ENCODE measurements at regions not wholly inside any gene's neighbourhood (a gene's known extent, or its start where the extent isn't known, plus 50 kb on each side); places are given as distances from the start of the nearest gene placed in this dataset.

DNA sequence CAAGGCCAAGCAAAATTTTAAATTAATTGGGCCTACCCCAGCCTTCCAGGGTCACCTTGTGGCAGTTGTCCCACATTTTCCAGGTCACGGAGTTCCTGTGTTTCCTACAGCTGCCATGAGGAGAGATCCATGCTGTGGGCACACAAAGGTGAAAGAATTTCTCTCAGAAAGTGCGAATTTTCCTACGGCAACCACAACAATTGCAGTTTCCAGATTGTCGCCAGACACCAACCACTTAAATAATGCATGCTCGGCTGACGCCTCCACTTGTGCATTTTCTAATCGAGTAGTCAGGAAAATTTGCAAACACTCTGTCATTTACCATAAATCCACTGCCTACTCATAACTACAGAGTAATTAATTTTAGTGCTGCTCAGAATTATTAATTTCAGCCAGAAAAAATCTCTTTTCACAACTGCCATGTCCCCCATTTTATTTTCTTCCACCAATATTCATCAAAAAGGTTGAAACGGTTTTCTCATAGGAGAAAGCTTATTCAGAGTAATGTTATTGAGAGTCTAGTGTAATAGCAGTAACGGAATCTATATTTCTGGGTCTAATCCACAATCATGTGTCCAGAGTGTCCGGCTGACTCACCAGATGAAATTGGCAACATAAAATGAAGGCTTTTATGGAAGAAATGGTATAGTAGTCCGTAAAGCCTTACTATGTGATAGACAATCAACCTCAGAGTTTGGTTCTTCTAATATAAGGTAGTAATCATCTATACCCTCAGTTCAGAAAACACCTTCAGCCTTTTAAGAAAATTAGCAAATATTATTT lies 389.8 kb downstream of the NR2F1-AS1 start:
- intact Hi-C loops (cut with micrococcal nuclease): no loop called here
- ATAC-seq: no peak
- no peak for DNase-seq

DNA sequence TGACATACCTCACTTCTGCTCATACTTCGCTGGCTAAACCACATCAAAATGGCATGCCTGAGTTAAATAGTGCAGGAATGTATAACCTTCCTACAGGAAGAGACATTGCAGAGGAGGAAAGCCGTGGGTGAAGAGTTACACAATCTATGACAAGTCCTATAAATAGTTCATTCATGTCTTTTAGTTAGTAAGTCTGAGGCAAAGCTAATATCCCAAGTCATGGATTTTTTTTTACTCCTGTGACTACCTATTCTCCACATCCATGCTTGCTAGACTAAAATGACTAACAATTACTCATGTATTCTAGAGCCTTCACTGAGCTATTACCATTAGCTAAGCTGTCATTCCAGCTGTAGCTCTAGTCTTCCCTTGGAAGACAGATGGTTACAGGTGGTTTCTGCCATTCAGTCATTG lies 391.3 kb downstream of the NR2F1-AS1 start:
- DNase-seq (no peak), ATAC-seq (peak; percentile 53)
- intact Hi-C loops (cut with micrococcal nuclease): no loop called here

DNA sequence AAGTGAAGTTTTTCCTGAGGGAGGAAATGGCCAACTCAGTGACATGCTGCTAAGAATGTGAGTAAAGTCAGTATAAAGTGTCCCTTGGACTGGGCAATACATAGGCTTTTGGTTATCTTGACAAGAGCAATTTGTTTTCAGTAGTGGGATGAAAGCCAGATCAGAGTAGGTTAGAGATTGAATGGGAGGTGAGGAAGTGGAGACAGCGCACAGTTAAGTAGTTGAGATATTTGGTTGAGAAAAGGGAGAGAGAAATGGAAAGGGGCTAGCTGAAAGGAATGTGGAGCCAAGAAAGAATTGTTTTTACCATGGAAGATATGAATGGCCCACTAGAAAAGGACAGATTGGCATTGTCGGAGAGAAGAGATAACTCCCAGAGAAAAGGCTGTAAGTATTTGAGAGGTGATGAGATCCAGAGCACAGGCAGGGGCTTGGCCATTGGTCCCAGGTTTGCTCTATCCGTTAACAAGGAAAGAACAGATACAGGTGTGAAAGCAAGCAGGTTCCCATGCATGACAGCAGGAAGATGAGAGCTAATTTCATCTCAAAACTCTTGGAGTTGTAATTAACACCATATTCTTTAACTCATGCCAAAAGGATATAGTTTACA lies 392.0 kb downstream of the NR2F1-AS1 start:
- no peak for DNase-seq
- intact Hi-C loops (cut with micrococcal nuclease): no loop called here
- peak; percentile 55 for ATAC-seq

DNA sequence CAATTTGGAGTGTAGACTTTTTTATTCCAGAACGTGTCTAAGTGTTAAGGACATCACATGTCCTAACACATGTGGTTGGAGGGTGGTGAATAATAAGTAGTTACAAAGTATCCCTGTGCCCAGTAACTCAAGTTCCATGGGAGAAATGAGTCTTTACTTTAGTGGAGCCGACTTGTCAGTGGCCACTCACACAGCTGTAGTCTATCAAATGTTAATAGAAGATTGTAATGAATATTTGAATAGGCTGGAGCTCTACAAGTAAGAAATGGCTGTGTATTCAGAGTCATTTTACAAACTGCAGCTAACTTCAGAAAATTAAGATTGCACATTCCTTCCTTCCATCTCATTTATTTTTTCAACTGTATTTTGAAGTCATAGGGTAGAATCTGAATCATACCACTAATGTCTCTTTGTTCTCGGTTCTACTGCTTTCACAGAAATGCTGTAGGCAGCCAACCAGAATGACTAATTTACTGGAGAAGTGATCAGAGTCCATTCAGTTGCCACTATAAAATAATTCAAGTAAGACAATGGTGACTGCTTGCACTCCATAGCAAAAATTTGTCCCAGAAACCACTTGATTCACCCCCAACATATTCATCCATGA lies 394.8 kb downstream of the NR2F1-AS1 start:
- DNase-seq: no peak
- intact Hi-C loops (cut with micrococcal nuclease): no loop called here
- ATAC-seq: peak; percentile 48

DNA sequence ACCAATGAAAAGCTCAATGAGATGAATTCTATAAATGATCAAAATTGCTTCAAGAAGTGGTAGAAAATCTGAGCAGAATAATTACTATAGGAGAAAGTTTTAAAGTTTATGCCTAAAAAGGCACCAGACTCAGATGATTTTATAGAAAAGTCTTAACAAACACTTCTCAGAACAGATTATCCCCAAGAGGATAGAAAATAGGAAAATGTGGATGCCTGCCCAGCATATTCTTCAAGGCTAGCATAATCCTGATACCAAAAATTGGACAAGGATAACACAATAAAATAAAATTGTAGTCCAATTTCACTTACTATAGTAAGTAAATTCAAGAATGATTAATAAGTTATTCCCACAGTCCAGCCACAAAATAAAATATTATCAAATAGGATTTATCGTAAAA lies 397.0 kb downstream of the NR2F1-AS1 start:
- no peak for ATAC-seq
- DNase-seq: no peak
- intact Hi-C loops (cut with micrococcal nuclease): no loop called here

DNA sequence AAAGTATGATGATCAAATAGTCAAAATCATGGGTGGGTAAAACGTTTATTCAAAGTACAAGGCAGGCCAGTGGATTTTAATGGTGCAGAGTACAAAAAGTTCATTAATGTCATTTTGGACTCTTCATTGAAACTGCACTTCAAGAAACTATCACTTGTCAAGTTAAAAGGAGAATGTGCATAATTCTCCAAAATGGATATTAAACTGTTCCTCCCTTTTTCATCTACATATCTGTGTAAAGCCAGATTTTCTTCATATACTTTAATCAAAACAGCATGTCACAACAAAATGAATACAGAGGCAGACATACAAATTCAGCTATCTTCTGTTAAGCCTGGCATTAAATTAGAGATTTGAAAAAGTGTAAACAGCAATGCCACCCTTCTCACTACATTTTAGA lies 401.6 kb downstream of the NR2F1-AS1 start:
- ATAC-seq: no peak
- DNase-seq: no peak

DNA sequence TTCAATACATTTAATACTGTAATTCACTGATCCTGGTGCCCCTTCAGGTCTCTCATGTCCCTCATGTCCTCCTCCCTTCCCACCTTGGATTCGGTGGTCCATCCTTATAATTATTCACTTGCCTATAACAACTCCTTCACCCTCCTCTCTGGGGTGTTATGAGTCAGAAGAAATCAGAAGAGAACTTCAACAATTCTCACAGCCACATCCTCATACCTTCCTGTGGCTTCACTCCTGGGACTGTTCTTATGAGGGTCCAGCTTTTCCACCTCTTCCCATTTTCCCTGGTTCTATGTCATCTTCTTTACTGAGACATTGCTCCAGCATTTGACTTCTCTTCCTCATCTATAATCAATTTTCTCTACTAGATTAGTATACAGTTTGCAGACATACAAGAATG lies 406.1 kb downstream of the NR2F1-AS1 start:
- ATAC-seq (no peak), DNase-seq (no peak)
- intact Hi-C loops (cut with micrococcal nuclease): no loop called here

More for the DNA sequence above, 401.6 kb downstream of the NR2F1-AS1 start:
- intact Hi-C loops (cut with micrococcal nuclease): no loop called here

DNA sequence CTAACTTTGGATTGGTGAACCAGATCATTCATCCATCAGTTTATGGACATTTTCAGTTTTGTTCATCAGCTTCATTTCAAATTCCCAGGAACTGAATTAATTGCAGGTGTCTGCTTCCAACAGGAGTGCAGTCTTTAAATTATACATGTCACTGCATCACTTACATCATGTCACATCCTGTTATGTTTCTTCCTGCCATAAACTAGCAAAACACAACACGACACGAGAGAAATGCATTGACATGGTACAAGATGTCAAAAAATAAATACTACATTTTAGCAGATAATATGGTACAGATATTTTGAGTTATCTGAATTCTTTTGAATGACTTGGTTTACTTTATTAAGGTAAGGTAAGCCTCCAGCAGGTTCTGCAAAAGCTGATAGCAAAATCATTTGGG lies 415.5 kb downstream of the NR2F1-AS1 start:
- no peak for ATAC-seq
- no peak for DNase-seq
- intact Hi-C loops (cut with micrococcal nuclease): no loop called here

DNA sequence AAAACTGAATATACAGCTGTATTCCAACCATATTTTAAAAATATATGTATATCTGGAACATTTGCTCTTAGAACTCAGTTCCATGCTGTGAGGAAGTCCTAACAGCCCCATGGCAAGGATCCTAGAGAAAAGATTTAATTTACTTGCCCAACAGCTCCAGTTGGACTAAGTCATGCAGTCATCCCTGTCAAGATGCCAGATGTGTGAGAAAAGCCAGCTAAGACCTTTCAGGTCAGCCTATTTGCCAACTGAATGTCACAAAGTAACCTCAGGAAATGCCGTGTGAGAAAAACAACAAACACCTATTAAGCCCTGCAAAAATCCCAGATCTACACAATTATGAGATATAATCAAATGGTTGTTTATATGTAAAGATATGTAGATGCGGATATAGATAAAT lies 416.3 kb downstream of the NR2F1-AS1 start:
- intact Hi-C loops (cut with micrococcal nuclease): no loop called here
- DNase-seq: no peak
- ATAC-seq: peak; percentile 35

DNA sequence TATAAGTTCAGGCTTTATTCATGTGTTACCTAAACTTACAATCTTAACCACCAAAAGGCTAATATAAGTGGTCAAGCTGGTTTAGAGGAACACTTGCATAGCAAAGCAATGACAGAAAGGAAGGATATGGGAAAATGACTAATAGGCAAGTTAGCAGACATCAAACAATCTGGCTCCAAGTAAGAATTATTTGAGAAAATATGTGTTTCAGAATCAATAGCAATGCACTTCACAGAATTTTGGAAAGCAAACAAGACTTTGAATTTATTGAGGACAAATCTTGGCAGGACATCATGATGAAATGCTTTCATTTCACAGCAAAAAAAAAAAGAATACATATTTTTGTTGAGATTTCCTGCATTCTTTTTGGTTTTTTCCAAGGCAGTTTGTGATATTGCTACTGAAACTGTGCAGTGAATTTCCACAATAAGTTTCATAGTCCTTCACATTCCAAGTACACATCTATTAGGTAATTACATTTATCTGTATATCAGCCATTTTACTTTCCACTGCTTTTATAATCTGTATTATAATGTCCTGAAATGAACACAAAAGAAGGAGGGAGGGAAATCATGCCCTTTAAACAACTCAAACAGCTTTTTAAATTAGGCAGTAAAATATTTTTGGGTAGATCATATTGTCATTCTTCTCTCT lies 417.9 kb downstream of the NR2F1-AS1 start:
- intact Hi-C loops (cut with micrococcal nuclease): no loop called here
- ATAC-seq: peak; percentile 19
- DNase-seq: no peak

DNA sequence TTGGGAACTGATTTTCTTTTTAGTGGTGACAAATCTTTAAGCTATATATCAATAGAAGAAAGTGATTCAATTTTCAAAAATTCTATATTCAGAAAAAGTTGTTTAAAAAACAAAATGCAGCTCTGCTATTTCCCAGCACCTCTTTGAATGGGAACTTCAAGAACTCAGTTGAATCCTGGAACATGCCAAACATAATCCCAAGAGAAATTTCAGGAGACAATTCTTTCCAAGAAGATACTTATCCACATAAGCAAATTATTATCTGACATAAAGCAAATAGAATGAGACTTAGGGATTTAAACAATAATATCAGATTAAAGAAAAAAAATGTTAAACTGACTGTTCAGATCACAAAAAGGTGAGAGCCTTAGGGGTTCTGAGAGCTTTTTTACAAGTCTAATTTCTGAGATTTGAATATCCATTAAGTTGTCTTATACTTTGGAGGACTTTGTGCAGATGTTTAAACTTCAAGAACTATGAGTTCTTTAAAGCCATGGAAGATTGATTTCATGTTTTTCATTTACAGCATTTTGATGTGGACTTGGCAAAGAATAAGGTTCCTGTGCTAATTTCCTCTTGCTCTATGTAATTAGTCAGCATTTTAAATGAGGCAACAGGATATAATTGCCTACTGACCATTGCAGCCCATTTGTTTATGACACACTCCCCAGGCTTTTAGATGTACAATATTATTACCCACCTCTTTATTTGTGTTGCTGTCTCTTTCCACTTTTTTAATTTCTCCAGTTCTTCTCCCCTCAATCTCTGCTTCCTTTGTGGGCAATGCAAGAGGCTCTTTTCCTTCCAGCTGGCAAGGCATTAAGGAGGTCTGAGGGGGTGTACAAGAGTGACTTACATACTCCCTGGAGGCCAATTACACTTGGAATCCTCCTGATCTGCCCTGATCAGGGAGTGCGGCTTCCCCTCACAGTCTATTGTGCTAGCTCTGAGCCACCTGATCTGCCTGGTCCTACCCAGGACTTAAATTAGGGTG lies 419.1 kb downstream of the NR2F1-AS1 start:
- no peak for ATAC-seq
- intact Hi-C loops (cut with micrococcal nuclease): no loop called here
- DNase-seq: no peak

DNA sequence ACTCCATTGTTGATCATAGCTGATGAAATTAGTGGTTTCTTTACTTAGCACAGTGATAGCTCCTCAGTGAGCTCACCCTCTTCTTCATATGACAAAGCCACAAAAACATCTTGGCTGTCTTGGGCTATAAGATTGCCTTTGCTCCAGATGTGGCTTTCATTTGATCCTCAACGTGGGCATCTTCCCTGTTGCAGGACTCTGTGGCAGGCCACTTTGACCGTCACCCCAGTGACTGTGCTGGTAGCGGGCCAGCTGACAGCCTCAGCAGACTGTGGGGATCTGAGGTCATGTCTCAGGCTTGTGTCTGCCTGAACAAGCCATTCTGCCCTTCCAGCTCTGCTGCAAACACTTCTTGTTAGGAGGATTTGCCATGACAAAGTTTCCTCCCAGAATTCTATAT lies 422.2 kb downstream of the NR2F1-AS1 start:
- no peak for DNase-seq
- intact Hi-C loops (cut with micrococcal nuclease): no loop called here
- ATAC-seq: no peak

DNA sequence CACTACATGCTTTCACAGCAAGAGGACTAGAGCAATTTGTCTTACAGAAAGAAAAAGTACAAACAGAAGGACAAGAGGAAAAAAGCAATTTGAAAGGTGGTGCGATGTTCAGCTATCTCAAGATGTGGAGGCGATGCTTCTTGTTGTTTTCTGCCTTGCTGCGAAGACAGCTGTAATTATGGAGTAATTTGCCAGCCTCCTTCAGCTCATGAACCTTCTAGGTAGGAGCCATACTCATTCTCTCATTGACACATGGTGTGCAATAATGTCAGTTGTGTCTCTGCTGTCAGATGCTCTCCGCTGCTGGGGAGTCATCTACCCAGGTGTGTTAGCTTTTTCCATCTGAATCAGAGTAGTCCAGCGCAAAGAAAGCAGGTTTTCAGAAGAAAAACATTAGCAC lies 424.5 kb downstream of the NR2F1-AS1 start:
- intact Hi-C loops (cut with micrococcal nuclease): no loop called here
- no peak for ATAC-seq
- DNase-seq: no peak

DNA sequence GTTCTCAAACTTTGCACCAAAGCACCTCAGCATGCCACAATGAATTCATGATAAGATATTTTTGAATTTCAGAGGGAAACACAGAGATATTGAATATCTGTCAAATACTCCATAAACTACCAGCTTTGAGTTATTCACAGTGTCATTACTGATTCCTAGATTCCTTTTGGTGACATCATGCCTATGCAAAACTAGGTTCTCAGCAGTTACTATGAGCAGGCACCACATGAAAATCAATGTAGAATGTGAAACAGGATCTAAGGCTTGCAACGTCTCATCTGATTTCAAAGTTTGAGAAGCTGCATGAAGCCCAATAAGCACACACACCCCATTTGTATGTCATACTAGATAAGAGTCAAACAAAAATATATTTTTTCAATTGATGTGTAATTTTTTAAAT lies 426.5 kb downstream of the NR2F1-AS1 start:
- DNase-seq: no peak
- no peak for ATAC-seq
- intact Hi-C loops (cut with micrococcal nuclease): no loop called here

DNA sequence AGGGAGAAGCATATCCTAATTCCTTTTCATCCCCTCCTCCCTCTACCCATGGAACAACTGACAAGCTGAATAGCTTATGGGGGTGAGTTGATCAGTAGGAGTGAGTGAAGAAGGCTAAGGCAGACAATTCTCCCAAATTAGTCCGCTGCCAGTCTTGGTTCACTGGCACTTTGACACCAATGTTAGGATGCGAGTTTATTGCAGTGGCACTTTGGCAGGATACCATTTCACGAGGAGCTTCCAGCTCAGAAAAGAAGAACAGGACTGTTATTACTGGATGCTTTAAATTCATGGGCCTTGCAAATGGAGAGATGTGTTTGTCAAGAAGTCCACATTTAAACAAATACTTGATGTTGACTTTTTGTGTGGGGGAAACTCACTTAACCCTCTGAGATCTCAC lies 427.6 kb downstream of the NR2F1-AS1 start:
- DNase-seq (no peak), ATAC-seq (no peak)
- intact Hi-C loops (cut with micrococcal nuclease): no loop called here

DNA sequence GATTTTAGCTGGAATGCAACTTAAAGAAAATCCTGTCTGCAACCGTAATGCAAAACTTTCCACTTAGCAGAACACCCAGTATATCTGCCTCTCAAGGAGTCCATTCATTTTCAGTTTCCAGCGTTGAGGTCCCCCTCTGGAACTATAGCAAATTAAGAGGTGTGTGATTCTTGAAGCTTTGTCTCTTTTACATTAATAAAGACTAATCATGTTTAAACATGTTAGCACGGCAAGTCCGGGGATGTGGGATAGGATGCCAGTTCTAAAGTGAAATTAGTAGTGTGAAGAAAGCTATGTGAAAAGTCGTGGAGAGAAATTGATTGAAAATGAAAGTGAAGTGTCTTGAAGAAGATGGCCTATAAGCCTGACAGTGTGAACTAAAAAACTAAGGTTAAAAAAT lies 429.1 kb downstream of the NR2F1-AS1 start:
- ATAC-seq: no peak
- intact Hi-C loops (cut with micrococcal nuclease): no loop called here
- no peak for DNase-seq

DNA sequence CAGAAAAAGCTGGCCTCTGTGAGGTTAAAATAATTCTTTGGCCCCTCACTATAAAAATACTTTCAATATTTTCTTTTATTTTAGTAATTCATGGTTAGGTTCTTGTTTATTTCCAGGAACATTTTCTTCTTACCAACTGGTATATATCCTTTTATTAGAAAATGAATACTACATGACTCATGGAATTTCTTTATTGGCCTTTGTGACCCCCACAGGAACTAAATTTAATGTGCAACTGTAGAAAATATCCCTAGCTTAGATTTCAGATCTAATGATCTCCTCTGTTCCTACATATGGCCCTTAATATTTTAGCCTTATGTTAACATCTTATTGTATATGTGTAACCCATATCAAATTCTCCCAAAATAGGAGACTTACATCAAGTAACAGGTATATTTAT lies 429.9 kb downstream of the NR2F1-AS1 start:
- ATAC-seq: no peak
- no peak for DNase-seq
- intact Hi-C loops (cut with micrococcal nuclease): no loop called here

DNA sequence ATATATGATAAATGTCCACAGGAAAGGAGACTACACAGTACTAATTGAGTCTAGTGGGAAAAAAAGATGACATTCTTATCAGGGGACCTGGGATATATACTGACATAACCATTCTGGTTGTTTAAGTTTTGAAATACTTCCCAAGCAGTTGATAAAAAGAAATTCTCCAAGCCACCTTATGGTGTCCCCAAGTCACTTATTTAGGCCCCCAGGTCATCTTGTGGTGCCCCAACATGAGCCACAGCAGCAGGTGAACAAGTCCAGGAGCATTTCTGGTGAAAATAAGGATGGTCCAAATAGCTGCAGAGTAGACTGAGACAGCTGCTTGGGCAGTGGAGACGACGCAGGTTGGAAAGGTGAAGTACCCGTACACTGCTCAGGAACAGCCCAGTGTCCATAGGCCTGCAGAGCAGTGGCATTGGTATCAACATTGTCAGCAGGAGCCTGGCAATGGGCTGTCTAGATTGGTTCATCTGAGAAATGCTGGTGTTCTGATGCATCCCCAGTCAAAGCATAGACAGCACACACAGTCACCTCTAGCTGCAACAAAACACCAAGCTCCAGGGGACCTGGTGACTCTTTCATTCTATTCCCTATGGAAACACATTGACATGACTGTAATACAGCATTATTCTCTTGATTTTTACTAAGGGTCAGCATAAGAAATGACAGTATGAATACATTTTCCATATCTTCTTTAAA lies 430.6 kb downstream of the NR2F1-AS1 start:
- DNase-seq (no peak), ATAC-seq (no peak)
- intact Hi-C loops (cut with micrococcal nuclease): no loop called here

DNA sequence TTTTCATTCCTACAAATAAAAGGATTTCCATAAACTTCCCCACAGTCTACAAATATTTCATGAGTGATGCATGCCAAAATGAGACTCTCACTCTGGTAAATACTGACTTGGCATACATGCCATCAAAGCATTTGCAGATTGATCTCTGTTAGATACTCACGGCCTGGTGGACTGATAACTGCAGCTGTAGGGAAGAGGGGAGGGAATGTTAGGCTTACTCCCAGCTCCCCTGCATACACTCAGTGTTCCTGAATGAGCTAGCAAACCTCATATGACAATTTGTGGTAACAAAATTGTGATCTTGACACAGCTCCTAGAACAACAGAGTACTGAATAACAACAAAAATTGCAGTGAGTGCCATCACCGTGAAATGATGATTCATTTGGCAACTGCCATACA lies 435.3 kb downstream of the NR2F1-AS1 start:
- DNase-seq (no peak), ATAC-seq (no peak)
- intact Hi-C loops (cut with micrococcal nuclease): no loop called here

Data from left ventricle myocardium superior (tissue), 1 donor.